ENCODE measurements at regions not wholly inside any gene's neighbourhood (a gene's known extent, or its start where the extent isn't known, plus 50 kb on each side); places are given as distances from the start of the nearest gene placed in this dataset.
"Not testable (repeated sequence)": the region's sequence is repeated elsewhere in the genome, so short reads cannot be mapped to it uniquely, and the experiment has no call there.

DNA sequence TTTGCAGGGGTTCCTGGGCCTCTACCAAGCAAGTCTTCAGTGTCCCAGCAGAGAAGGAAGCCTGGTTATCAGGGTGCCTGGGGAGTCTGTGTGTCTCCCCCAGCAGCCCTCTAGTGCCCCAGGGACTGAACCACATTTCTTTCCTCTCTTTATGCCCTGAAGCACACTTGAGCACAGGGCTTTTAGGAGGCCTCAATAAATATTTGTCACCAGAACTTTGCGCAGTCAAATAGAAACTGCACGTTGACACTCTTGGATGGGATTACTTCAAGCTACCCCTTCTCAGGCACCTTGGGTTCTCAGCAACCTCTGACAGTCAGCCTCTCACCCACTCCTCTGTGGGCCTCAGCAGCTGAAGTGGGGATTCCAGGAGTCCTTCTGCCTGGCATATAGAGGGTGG is 226.6 kb upstream of the HES1 start:
- DNase-seq = no peak

DNA sequence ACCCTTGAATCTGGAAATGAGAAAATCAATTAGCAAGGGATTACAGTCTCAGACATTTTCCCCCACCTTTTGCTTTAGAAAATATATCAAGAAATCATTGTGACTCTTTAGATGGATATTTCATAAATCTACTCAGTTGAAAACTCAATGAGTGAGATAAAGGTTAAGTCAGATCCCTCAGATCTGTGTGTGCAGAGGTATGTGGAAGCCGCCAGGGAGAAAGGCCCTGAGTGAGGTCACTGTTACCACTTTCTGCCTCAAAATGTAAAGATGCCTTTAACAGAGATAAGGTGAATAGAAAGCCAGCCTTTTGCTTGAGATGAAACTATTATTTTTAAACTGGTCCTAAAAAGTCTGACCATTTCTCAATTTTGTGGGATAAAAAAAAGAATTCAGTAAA is 225.6 kb upstream of the HES1 start:
- DNase-seq = no peak

DNA sequence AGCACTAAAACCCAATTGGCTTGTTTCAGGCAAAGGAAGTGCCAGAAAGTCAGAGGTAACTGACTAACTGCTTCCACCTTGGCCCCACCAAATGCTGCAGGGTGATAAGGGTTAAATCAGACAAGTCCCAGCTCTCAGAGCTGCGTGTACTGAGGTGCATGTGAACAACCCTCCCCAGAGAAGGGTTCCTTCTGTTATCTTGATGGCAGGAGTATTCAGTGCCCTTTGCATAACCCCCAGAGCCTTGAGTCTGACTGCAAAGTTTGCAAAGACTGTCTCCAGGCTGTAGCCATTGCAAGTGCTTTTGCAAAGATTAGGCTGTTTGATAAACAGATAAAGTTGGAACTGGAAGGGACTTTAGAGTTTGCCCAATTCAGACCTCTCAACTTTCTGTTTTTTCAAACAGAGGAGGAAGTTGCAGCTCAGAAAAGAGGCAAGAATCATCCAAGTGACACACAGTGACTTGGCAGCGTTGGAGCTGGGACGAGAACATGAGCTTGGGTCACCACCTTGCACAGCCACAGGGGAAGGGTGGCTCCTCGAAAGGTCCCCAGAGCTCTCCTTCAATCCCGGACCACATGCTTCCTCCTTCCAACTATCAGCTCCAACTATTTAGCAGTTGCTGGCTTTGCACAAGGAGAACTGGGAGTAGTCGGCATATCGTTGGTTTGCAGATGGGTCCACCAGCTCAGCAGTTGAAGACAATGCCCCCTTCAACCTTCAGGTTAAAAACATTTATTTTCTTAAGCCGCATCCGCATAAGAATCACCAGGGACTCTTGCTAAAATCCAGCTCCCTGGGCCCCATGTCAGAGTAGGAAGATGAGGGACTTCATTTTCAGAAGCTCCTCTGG is 224.8 kb upstream of the HES1 start:
- no peak for DNase-seq

DNA sequence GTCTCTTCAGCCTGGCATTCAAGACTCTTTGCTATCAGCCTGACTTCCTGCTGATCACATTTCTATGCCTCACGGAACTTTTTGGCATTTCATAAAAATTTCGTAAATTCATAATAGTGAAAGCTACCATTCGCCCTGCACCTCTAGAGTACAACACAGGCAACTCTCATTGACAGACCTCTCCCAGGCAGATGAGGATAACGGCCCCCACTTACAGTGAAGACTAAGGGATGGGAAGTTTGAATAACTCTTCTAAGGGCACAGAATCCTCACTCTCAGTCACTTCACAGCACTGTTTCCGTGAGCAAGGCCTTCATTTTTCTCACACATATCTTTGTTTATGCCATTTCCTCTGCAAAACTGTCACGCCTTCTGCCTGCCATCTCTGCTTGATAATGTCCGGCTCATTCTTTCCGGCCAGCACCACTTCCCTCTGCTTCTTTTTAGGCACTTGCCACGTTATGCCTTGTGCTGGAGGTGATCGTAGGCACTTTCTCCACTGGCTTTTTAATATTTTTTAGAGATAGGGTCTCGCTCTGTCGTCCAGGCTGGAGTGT is 224.1 kb upstream of the HES1 start:
- no peak for DNase-seq

DNA sequence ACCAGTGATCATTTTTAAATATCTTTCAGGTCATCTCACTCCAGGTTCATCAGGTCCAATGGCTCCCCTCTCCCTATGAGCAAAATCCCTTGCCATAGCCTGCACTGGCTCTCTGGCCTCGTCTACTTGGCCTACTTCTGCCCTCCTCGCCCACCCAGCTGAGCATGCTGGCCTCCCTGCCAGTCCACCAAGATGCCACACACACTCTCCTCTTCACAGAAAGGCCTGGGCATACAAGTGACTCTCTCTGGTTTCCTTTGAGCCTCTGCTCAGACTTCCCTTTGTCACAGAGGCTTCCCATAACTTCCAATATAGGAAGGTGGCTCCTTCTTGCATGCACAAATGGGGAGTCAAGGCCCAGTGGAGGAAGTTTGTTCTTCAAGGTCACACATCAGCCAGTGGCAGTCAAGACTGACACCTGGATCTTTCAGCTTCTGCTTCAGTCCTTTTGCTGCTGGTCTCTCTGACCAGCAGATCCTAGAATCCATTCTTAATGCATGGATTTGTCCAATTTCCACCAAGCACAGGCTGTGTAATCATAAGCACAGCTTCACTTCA is 223.2 kb upstream of the HES1 start:
- no peak for DNase-seq

DNA sequence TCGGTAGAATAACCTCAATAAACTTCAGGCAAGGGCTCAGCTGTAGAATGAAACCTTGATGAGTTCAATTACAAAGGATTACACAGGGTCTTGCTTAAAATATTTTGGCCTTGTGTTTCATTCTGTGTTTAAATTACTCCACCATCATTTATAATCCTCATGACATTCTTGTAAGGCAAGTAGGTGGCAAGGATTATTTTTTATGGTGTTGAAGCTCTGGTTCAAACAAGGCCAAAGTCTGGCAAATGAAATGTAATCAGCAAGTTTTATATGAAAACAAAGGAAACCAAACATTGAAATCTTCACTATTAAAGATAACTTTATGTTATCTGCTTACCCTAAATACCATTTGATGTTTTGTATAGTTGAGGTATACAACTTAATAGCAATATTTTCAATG is 221.3 kb upstream of the HES1 start:
- DNase-seq = no peak

DNA sequence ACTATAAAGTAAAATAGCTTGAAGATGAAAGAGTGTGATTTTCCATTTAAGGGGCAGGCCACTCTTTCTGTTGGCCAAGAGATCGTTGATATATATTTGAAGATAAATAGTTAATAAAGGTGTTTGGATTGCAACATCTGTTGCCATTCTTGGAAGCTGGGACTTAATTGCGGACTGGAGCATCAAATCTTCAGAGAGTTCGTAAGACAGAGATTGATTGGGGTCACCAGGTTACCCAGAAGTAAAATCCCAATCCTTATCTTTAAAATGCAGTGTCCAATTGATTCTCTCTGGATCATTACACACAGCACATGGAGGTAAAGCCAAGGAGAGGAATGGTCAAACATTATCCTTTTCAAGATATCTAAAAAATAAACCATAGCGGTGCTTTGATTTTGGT is 220.8 kb upstream of the HES1 start:
- DNase-seq = no peak

DNA sequence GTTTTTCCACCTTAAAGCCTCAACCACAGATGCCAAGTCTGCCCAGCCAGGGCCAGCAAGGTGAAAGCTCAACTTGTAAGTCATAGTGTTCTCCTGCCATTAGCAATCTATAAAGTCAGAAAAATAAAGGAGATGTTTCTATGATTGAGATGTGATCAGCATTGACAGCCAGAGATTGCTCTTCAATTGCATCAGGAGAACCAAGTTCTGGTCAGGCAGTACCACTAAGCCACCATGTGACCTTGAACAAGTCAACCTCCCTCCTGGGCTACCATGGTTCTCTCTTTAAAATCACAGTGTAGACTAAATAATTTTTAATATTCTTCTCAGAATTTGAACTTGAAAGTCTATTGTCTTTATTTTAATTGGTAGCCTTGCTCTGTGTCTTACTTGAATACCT is 220.3 kb upstream of the HES1 start:
- DNase-seq = no peak

DNA sequence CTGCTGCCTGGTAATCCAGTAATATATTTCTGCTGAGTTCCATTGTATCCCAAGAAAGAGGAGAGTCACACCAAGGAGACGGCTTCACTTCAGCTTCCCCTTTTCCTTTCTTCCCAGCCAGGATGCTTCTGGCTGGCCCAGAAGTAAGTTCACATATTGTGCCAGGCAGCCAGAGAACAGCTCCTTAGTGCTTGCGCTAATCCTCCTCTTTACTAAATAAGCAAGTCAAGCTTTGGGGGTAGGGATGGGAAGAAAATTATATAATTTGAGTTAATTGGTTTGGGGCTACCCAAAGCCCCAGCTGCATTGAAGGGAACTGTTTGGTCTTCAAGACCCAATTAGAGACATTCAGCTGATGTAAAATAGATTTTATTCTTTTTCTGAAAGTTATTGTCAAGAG is 218.8 kb upstream of the HES1 start:
- DNase-seq = no peak

DNA sequence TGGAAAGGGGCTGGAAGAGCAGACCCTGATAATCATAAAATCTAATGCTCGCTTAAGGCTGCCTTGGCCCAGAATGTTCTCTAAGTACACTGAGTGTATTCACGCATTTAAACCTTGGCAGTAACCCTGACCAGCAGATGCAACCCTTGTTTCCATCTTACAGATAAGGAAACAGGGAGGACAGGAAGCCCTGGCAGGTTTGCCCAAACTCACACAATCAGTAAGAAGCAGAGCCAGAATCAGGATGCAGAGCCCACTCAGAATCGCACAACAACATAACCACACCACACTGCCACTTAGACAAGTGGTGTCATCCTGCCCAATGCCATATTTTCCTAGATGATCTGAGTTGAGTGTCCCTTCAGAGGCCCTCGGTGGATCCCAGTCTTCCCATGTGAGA is 214.5 kb upstream of the HES1 start:
- DNase-seq = no peak

DNA sequence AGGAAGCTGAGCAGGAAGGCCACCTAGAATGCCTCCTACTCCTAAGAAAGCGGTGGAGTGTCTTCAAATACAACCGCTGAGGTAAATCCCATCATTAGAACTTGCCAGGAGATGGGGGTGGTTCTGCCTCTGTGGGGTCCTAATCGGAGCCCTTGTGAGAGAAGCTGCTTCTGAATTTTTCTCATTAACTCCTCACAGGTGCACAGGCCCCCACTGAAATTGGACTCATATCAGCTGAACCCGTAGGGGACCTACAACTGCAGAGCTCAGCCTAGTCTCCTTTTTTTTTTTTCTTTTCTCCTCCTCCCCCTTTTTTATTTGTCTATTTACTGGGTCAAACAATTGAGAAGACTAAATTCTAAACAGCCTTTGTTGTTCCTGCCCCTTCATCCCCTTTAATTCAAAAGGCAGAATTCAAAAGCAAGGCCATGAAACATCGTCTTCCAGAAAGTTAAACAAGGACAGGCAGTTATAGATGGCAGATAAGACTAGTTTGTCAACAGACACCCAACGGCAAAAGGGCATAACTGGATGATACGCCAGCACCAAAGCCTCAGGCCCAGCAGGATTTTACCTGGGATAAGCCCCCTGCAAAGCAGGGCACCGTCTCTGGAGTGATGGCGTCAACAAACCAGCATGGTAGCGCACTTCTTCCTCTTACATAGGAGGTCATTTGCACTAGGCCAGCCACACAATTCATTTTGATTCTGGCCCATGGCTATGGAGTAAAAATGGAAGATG is 213.7 kb upstream of the HES1 start:
- DNase-seq = no peak

DNA sequence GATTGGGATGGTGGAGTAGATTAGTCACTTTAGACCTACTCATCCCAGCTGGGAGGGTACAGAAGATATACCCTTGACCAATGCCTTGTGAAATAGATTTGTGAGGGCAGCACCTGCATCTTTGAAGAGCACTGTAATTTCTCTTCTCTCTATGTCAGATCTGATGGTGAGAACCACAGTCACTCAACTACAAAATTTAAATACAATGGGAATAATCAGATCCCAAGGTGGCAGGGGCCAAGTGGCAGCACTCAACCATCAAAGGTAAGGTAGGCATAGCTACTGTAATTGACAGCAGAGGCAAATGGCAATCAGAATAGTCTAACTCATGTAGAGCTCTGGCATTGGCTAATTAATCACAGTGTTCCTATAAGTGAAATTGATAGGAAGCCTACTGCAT is 212.0 kb upstream of the HES1 start:
- not testable (repeated sequence) for DNase-seq

DNA sequence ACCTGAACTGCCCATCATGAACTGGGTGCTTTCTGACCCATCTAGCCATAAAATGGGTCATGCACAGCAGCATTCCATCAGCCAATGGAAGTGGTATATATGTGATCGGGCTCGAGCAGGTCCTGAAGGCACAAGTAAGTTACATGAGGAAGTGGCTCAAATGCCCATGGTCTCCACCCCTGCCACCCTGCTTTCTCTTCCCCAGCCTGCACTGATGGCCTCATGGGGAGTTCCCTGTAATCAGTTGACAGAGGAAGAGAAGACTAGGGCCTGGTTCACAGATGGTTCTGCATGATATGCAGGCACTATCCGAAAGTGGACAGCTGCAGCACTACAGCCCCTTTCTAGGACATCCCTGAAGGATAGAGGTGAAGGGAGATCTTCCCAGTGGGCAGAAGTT is 209.9 kb upstream of the HES1 start:
- DNase-seq = not testable (repeated sequence)

DNA sequence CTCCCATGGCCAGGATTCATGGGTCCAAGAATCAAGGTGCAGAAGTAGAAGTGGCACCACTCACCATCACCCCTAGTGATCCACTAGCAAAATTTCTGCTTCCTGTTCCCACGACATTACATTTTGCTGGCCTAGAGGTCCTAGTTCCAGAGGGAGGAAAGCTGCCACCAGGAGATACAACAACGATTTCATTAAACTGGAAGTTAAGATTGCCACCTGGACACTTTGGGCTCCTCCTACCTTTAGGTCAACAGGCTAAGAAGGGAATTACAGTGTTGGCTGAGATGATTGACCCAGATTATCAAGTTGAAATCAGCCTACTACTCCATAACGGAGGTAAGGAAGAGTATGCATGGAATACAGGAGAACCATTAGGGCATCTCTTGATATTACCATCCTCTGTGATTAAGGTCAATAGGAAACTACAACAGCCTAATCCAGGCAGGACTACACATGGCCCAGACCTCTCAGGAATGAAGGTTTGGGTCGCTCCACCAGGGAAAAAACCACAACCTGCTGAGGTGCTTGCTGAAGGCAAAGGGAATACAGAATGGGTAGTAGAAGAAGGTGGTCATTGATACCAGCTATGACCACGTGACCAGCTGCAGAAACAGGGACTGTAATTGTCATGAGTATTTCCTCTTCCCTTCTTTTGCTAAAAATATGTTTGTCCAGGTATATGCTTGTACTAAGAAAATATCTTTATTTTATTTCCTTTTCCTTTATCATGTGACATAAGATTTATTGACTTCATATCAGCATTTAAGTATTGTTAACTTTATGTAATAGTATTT is 208.3 kb upstream of the HES1 start:
- DNase-seq = not testable (repeated sequence)

DNA sequence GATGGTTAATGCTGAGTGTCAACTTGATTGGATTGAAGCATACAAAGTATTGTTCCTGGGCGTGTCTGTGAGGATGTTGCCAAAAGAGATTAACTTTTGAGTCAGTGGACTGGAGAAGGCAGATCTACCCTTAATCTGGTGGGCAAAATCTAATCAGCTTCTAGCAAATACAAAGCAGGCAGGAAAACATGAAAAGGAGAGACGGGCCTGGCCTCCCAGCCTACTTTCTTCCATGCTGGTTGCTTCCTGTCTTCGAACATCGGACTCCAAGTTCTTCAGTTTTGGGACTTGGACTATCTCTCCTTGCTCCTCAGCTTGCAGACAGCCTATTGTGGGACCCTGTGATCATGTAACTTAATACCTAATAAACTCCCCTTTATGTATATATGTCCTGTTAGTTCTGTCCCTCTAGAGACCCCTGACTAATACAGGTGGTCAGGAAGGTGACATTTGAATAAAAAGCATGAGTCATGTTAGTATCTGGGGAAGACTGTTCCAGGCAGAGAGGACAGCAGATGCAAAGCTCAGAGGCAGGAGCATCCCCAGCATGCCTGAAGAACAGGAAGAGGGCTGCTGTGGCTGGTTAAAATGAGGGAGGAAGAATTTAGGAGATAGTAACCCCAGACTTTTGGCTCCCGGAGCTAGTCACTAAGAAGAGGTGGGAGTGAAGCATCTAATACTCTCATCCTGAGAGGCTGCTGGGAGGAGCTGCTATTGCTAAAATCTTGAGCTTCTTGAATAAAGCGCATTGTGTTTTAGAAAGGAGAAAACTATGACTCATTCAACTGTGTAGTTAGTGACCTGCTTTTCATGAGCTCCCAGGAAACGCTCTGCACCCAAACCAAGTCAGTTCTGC is 207.4 kb upstream of the HES1 start:
- DNase-seq = no peak

DNA sequence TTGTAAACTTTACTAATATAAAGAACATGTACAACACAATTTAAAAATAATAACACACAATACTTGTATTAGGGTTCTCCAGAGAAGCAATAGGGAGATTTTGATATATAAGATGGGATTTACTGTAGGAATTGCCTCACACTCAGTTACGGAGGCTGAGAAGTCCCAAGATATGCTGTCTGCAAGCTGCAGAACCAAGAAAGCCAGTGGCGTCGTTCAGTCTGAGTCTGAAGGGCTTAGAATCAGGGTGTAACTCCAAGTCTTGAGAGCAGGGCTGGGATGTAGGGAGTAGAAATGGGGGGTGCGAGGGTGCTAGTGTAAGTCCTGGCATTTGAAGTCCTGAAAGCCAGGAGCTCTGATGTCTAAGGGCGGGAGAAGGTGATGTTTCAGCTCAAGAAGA is 206.6 kb upstream of the HES1 start:
- no peak for DNase-seq

DNA sequence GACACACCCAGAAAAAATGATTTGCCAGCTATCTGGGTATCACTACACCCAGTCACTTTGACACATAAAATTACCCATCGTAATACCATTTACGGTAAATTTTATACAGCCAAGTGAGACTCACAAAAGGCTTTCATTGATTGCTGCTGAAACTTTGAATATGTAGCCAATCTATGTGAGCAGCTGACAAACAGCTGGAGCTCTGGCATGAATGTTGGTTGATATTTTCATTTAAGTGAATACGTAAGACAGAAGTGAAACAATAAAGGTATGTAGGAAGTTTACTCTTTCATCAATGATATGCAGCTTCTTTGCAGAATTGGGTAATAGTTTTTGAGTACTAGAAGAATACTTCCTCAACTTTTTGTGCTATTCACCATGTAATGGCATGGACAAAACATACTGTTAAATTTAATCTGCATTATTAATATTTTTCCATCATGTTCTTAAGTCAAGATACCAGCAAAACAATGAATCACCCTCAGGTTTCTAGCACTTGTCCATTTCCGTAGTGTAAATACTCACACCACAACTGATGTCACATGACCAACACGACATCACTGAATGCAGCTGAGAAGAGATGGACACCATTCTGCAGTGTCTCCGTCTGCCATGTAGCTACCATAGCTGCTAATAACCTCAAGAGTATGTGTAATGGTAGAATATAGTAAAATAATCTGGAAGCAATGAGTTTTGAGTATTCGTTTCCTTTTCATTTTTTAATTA is 205.9 kb upstream of the HES1 start:
- no peak for DNase-seq

DNA sequence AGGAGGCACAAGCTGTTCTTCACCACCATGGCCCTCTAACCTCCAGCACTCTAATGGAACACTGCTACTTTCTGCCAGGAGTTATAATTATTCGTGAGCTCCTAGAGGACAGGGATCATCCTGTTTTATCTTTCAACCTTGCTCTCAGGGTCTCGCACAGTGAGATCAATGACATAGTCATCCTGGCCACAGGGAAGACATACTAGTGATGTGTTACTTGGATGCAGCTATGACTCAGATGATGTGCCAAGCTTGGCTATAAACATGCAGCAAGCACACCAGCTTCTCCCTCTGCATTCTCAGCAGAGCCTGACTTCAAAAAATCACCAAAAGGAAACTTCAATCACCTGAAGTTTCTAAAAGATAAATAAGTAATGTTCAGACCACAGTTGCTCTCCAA is 203.8 kb upstream of the HES1 start:
- DNase-seq = no peak

DNA sequence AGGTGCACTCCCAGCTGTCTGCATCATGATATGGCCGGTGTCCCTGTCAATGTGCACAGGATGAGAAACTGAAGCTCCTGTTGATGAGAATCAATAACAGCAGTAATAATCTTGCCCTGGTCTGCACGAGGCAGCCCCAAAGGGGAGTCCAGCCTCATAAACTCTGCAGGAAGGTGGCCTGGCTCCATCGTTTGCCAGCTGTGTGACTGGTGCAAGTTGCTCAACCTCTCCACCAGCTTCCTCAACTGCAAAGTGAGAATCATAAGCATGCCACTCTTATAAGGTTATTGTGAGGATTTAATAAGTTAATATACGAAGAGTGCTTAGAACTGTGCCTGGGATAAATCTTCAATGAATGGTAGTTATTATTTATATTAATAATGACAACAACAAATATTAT is 203.4 kb upstream of the HES1 start:
- DNase-seq = no peak

DNA sequence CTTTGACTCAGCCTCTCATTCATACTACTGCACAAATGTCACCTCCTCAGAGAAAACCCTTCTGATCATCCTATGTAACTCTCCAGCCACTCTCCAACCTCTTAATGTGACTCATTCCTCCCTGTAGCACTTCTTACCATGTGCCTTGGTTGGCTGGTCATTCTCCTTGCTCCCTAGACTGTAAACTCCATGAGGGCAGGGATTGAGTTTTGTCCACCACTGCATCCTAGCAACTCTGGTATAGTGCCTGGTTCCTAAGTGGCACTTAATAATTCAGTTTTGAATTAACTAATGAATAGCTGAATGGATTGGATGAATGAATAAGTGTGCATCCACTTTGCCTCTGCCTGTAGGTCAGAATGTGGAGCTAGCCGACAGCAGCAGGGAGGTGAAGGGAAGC is 202.5 kb upstream of the HES1 start:
- DNase-seq = no peak

DNA sequence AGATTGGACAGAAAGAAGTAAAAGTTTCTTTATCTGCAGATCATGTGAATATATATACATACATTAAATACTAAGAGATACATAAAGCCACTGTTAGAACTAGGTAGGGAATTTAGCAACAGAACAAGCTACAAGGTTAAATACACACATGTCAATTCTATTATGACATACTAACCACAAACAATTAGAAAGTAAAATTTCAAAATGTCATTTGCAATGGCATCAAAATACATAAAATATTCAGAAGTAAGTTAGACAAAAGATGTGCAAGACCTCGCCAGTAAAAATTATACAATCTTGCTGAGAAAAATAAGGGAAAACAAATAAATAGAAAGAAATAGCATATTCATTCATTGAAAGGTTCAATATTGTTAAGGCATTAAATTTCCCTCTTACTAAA is 200.0 kb upstream of the HES1 start:
- DNase-seq = no peak

All from NCI-H1417 treated with DMSO at 0.1 percent for 48 hours (cell line).